ENCODE measurements at regions not wholly inside any gene's neighbourhood (a gene's known extent, or its start where the extent isn't known, plus 50 kb on each side); places are given as distances from the start of the nearest gene placed in this dataset.

DNA sequence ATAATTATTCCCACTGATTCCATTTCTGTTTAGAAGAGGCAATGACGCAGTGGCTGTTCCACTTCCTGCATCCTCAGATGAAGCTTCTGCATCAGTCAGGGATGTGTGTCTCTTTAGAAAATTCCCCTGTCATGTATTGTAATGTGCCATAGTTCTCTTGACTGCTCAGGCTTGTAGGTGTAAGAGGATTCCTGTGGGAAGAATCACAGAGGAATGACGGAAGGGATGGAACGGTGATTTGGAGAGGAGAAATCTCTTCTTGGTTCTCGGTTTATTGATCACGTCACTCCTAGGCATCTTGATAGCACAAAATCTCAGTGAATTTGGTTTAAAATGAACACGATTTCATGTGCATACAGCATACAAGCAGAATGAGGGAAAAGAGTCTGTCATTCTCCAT lies 69.8 kb upstream of the PRKCQ start:
- Histone ChIP-seq H3K4me3 (no peak overlapping the region), H3K36me3 (no peaks in the 10 kb centered on the region), H3K4me1 (no peaks in the 10 kb centered on the region), H3K27me3 (peaks cover 12% of the 10 kb centered on the region), H3K9me3 (no peaks in the 10 kb centered on the region), H3K27ac (no peak overlapping the region)
- ATAC-seq, result no peak
- TF ChIP-seq, protein P1, sequence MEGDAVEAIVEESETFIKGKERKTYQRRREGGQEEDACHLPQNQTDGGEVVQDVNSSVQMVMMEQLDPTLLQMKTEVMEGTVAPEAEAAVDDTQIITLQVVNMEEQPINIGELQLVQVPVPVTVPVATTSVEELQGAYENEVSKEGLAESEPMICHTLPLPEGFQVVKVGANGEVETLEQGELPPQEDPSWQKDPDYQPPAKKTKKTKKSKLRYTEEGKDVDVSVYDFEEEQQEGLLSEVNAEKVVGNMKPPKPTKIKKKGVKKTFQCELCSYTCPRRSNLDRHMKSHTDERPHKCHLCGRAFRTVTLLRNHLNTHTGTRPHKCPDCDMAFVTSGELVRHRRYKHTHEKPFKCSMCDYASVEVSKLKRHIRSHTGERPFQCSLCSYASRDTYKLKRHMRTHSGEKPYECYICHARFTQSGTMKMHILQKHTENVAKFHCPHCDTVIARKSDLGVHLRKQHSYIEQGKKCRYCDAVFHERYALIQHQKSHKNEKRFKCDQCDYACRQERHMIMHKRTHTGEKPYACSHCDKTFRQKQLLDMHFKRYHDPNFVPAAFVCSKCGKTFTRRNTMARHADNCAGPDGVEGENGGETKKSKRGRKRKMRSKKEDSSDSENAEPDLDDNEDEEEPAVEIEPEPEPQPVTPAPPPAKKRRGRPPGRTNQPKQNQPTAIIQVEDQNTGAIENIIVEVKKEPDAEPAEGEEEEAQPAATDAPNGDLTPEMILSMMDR (IDR thresholded peaks at IDR 0.05), result no peak
- intact Hi-C loops (cut with DNase I), result no loop called here
- DNase-seq, result no peak

DNA sequence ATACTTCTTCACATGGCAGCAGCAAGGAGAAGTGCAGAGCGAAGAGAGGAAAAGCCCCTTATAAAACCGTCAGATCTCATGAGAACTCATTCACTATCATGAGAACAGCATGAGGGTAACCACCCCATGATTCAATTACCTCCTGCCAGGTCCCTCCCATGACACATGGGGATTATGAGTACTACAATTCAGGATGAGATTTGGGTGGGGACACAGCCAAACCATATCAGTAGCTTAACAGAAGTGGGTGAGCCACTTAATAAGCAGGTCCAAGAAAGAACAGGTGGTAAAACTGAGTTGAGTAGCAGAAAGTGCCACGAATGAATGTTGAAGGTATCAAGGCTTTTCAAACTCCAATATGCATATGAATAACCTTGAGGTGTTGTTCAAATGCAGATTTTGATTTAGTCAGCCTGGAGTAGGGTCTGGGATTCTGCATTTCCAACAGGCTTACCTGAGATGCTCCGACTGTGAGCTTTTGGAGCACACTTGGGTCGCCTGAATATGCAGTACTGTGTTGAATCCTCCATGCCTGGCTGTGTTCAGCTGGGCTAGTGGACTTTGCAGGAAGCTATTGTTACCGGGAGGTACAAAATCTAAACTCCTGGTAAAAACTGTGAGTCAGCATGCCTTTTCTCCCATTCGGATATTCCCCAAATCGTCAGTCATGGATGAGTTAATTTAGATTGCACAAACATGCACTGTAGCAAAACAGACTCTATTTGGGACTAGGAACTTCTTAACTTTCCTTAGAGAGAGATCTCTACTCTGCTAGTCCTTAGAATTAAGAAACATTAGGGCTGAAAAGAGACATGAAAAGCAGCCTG lies 69.0 kb upstream of the PRKCQ start:
- ATAC-seq (no peak), DNase-seq (no peak)
- H3K27me3 ChIP-seq, result peaks cover 12% of the 10 kb centered on the region
- TF ChIP-seq, protein P1 (IDR thresholded peaks at IDR 0.05), result no peak
- no peaks in the 10 kb centered on the region for H3K9me3 ChIP-seq
- no peak overlapping the region for H3K27ac ChIP-seq
- H3K4me3 ChIP-seq, result no peak overlapping the region
- no peaks in the 10 kb centered on the region for H3K4me1 ChIP-seq
- no peaks in the 10 kb centered on the region for H3K36me3 ChIP-seq
- intact Hi-C loops (cut with DNase I), result no loop called here

DNA sequence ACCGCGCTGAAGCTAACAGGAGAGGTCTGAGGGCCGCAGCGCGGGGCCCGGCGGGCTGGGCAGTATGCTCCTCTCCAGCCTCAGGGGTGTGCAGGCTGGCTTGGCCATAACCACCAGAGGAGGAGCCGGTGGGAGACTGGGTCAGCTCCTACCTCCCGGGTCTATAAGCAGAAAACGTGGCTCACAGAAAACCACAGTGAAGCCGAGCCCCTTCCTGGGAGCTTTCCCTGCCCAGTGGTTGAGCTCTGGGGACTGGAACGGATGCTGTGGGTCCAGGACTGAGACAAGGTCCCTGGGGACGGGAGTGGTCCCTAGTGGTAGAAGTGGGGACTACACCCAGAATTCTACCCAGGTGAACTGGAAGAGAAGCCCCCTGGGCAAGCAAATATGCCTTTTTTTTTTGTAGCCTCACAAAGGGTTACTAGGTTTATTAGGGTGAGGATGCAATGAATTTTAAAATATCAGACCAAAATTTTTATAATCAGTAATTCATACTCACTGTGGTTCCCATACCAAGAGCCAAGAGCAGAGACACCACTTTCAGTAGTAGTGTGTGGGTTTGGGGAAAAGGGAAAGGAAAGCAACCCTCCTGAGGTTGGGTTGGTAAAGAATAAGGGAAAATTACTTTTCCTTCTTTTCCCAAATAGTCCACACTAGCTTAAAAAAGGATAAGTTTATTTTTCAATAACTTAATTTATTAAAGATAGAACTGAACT lies 67.9 kb upstream of the PRKCQ start:
- peak; percentile 66 for DNase-seq
- intact Hi-C loops (cut with DNase I), result no loop called here
- no peaks in the 10 kb centered on the region for H3K36me3 ChIP-seq
- no peaks in the 10 kb centered on the region for H3K9me3 ChIP-seq
- H3K4me1 ChIP-seq, result no peaks in the 10 kb centered on the region
- no peak overlapping the region for H3K4me3 ChIP-seq
- peaks cover 12% of the 10 kb centered on the region for H3K27me3 ChIP-seq
- TF ChIP-seq, protein P1 (IDR thresholded peaks at IDR 0.05), result peak; percentile 73
- ATAC-seq, result peak; percentile 95
- no peak overlapping the region for H3K27ac ChIP-seq

DNA sequence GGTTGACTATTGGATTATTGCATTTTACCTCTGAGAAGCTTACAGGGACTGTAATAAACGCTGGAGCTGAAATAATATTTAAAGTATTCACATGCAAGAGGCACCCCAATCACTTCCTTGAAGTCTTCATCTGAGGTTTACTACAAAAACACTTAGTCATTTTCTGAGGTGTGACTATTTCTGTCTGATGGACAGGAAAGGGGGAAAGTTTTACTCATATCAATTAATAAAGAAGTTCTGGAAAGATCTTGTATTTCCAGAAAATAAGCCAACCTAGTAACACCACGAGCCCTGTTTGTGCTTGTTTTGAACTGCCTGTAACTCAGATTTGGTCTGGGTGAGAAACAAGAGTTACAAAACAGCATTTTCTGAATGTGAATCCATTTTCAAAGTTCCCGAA lies 63.9 kb upstream of the PRKCQ start:
- TF ChIP-seq, protein P1 (IDR thresholded peaks at IDR 0.05), result no peak
- Histone ChIP-seq H3K4me3 (no peak overlapping the region), H3K4me1 (no peaks in the 10 kb centered on the region), H3K27ac (no peak overlapping the region), H3K27me3 (no peaks in the 10 kb centered on the region), H3K36me3 (no peaks in the 10 kb centered on the region), H3K9me3 (no peaks in the 10 kb centered on the region)
- ATAC-seq (no peak), DNase-seq (no peak)
- intact Hi-C loops (cut with DNase I), result no loop called here

DNA sequence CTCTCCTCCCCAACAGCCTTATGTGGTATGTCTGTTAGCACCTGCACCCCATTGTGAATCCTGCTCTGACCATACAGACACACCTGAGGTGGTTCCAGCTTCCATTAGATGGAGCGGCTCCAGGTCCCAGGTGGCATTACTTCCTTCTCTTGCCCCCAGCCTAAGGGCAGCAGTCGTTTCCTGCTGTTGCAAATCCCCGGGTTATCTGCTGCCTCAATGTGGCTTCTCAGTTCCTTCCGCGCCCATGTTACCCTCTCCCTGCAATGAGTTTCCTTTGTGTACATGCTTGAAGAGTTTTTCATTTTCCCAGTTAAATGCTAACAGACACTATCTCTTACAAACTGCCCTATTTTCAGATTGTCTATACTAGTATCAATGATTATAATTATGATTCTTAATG lies 62.8 kb upstream of the PRKCQ start:
- no peak for ATAC-seq
- Histone ChIP-seq H3K4me1 (no peaks in the 10 kb centered on the region), H3K9me3 (no peaks in the 10 kb centered on the region), H3K27me3 (no peaks in the 10 kb centered on the region), H3K36me3 (no peaks in the 10 kb centered on the region), H3K4me3 (no peak overlapping the region), H3K27ac (no peak overlapping the region)
- intact Hi-C loops (cut with DNase I), result no loop called here
- DNase-seq, result no peak
- TF ChIP-seq, protein P1 (IDR thresholded peaks at IDR 0.05), result no peak
